Activated CD4-positive, alpha-beta T cell treated with anti-CD3 and anti-CD28 coated beads for 36 hours (primary cell): ENCODE measurements at regions not wholly inside any gene's neighbourhood (a gene's known extent, or its start where the extent isn't known, plus 50 kb on each side); places are given as distances from the start of the nearest gene placed in this dataset.

Experiments
- ATAC-seq: fragments of 200-7000 bp; cut with Tn5 transposase; one replicate; pipeline ENCODE4 v1.10.0; 2021; ENCODE audit warnings: mild to moderate bottlenecking, moderate library complexity
- CTCF ChIA-PET: fragments of 350-600 bp; sonication (Branson Sonifier 250); formaldehyde crosslinking; loops from one replicate; lab custom pipeline; 2021; ENCODE audit warnings: antibody characterized with exemption; lab: Charles Lee
- POLR2A ChIA-PET: fragments of 350-600 bp; sonication (Branson Sonifier 250); formaldehyde crosslinking; loops from one replicate; lab custom pipeline; 2021; ENCODE audit warnings: antibody characterized with exemption, inconsistent platforms; lab: Charles Lee
- DNase-seq: peaks from one replicate; pipeline ENCODE4 v3.0.0-alpha.2; 2020
- H3K27ac Mint-ChIP-seq: one replicate; pipeline ENCODE4 v1.8.0; 2021; ENCODE audit warnings: mixed read lengths
- H3K27me3 Mint-ChIP-seq: one replicate; pipeline ENCODE4 v1.8.0; 2021; ENCODE audit warnings: mixed read lengths
- H3K36me3 Mint-ChIP-seq: one replicate; pipeline ENCODE4 v1.8.0; 2021; ENCODE audit warnings: low read depth, mixed read lengths
- H3K4me1 Mint-ChIP-seq: one replicate; pipeline ENCODE4 v1.8.0; 2021; ENCODE audit warnings: mixed read lengths
- H3K4me3 Mint-ChIP-seq: one replicate; pipeline ENCODE4 v1.8.0; 2021; ENCODE audit warnings: mild to moderate bottlenecking, moderate library complexity, mixed read lengths
- H3K9me3 Mint-ChIP-seq: one replicate; pipeline ENCODE4 v1.8.0; 2021; ENCODE audit warnings: low read depth, mixed read lengths
- intact Hi-C, 2 experiments: fragments of 100-400 bp; cut with DNase I in 1 of 2; cut with micrococcal nuclease in 1 of 2; formaldehyde crosslinking; loops; one replicate each; pipeline versions ENCODE4 v1.14.2 to v1.15.1; 2022 to 2024; cut with DNase I, micrococcal nuclease

DNA sequence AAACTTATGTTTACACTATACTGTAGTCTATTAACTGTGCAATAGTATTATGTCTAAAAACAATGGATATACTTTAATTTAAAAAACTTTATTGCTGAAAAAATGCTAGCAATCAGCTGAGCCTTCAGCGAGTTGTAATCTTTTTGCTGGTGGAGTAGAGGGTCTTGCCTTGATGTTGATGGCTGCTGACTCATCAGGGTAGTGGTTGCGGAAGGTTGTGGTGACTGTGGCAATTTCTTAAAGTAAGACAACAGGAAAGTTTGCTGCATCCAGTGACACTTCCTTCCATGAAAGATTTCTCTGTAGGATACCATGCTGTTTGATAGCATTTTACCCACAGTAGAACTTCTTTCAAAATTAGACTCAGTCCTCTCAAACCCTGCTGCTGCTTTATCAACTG is 234.7 kb upstream of the CSF3R start:
- H3K9me3 Mint-ChIP-seq, result no peaks in the 10 kb centered on the region
- intact Hi-C loops, result no loop called here
- no peak for ATAC-seq
- POLR2A ChIA-PET, result no interaction called here
- H3K4me3 Mint-ChIP-seq, result no peak overlapping the region
- peaks cover 19% of the 10 kb centered on the region for H3K27me3 Mint-ChIP-seq
- no peak overlapping the region for H3K27ac Mint-ChIP-seq
- no peak for DNase-seq
- H3K36me3 Mint-ChIP-seq, result no peaks in the 10 kb centered on the region
- H3K4me1 Mint-ChIP-seq, result no peaks in the 10 kb centered on the region
- CTCF ChIA-PET, result no interaction called here

DNA sequence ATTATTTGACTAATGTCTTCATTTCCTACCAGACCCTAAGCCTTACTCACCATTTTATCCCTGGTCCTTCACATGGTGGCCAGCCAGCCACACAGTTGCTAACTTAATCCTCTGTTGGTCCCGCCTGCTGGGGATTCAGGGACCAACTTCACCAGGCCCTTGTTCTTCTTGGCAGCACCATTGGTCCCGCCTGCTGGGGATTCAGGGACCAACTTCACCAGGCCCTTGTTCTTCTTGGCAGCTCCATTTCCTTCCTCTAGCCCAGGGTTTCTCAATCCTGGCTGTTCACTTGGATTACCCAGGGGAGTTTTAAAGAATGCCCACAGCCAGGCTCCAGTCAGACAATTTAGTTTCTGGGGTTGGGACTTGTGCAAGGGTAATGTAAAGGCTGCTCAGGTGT is 233.1 kb upstream of the CSF3R start:
- intact Hi-C loops, result no loop called here
- Mint-ChIP-seq H3K4me1 (no peaks in the 10 kb centered on the region), H3K9me3 (no peaks in the 10 kb centered on the region), H3K4me3 (no peak overlapping the region), H3K27me3 (peaks cover 23% of the 10 kb centered on the region), H3K27ac (no peak overlapping the region), H3K36me3 (no peaks in the 10 kb centered on the region)
- CTCF ChIA-PET, result no interaction called here
- no peak for DNase-seq
- no peak for ATAC-seq
- POLR2A ChIA-PET, result no interaction called here

DNA sequence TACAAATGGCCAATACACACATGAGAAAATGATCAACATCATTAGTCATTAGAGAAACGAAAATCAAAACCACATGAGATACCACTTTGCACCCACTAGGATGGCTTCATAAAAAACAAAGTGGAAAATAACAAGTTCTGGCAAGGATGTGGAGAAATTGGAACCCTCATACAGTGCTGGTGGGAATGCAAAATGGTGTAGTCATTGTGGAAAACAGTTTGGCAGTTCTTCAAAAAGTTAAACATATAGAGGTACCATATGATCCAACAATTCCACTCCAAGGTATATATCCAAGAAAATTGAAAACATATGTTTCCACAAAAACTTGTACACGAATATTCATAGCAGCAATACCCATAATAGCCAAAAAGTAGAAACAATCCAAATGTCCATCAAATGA is 231.6 kb upstream of the CSF3R start:
- no peak for DNase-seq
- ChIA-PET POLR2A (no interaction called here), CTCF (interaction anchor here (1.2 kb wide), 1 partner anchor 12 kb away, joined by 3 read pairs; no protein-coding TSS in a partner anchor)
- intact Hi-C loops, result no loop called here
- Mint-ChIP-seq H3K4me3 (no peak overlapping the region), H3K36me3 (no peaks in the 10 kb centered on the region), H3K27me3 (peaks cover 26% of the 10 kb centered on the region), H3K9me3 (no peaks in the 10 kb centered on the region), H3K4me1 (no peaks in the 10 kb centered on the region), H3K27ac (no peak overlapping the region)
- ATAC-seq, result no peak

DNA sequence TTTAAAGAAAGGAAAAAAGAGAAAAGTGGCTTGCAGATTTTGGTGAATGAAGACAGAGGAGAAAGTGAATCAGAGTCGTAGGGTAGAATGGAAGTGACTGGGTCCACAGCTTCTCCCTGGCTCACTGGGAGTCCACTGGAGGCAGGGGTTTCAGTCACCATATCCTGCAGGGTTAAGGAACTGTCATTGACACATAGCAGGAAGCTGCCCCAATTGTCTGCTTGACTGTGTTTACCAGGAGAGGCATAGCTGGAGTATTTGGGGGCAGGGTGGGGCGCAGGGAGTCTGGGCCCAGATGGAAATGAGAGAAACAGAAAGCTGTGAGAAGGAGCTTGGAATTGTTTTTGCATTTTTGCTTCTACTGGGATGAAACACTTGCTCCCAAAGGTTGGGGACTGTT is 228.8 kb upstream of the CSF3R start:
- ATAC-seq (no peak), DNase-seq (no peak)
- peaks cover 20% of the 10 kb centered on the region for H3K27me3 Mint-ChIP-seq
- H3K4me1 Mint-ChIP-seq, result no peaks in the 10 kb centered on the region
- ChIA-PET POLR2A (no interaction called here), CTCF (no interaction called here)
- intact Hi-C loops, result no loop called here
- no peak overlapping the region for H3K4me3 Mint-ChIP-seq
- no peak overlapping the region for H3K27ac Mint-ChIP-seq
- no peaks in the 10 kb centered on the region for H3K9me3 Mint-ChIP-seq
- H3K36me3 Mint-ChIP-seq, result no peaks in the 10 kb centered on the region

DNA sequence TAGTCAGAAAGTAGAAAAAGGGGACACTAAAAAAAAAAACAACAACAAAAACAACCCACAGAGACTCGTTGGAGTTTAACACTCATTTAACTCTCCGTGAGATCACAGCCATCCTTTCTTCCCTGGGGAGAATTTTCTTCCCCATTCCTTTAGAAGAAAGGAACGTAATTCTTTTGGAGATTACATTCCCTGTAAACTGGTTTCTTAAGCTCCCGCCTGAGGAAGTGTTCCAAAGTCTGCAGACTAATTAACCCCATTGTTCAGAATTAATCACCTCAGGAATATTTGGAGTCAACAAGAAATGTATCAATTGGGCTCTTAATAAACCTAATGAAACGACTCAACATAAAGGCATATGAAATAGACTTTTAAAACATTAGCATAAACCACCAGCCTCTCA is 228.2 kb upstream of the CSF3R start:
- POLR2A ChIA-PET, result no interaction called here
- no peak overlapping the region for H3K27ac Mint-ChIP-seq
- no peaks in the 10 kb centered on the region for H3K4me1 Mint-ChIP-seq
- CTCF ChIA-PET, result interaction anchor here (0.6 kb wide), 1 partner anchor 645 kb away, joined by 3 read pairs; no protein-coding TSS in a partner anchor
- no peak overlapping the region for H3K4me3 Mint-ChIP-seq
- DNase-seq (no peak), ATAC-seq (no peak)
- no peaks in the 10 kb centered on the region for H3K36me3 Mint-ChIP-seq
- H3K27me3 Mint-ChIP-seq, result peaks cover 21% of the 10 kb centered on the region
- H3K9me3 Mint-ChIP-seq, result no peaks in the 10 kb centered on the region
- intact Hi-C loops, result no loop called here

DNA sequence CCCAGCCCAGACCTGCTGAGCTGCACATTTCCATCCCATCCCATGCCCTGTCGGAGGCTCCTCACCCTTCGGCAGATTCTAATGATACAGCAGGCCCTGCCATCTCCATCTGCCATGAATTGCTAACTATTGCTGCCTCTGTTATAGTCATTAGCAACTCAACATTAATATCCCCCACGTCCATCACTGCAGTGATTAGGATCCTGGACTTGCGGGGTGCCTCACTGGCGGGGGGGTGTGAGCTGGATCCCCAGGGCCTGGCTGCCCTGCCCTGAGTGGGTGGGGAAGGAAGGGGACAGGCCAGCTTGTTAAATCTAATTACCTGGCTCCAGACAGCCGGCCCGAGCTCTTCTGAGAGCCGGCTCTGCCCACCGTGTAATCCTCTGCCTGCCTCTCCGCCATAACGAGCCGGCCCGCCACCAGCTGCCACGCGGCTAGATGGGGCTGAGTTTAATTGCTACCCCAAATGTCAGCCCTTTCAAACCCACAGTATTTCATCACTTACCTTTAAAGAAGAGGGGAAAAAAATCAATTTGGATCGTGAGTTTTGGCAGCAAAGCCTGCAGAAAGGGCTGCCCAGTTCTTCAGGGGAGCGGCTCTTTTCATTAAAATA is 227.3 kb upstream of the CSF3R start:
- Mint-ChIP-seq H3K4me1 (no peaks in the 10 kb centered on the region), H3K4me3 (no peak overlapping the region), H3K27me3 (peaks cover 19% of the 10 kb centered on the region), H3K9me3 (no peaks in the 10 kb centered on the region), H3K27ac (no peak overlapping the region), H3K36me3 (no peaks in the 10 kb centered on the region)
- DNase-seq, result no peak
- CTCF ChIA-PET, result interaction anchor here (0.6 to 0.7 kb wide), 2 partner anchors 132 to 646 kb away, joined by 3 to 4 read pairs; no protein-coding TSS in a partner anchor
- intact Hi-C loops, result loop anchor here in 1 of 2 experiments (10.0 kb wide), 2 partner anchors 315 to 465 kb away; no protein-coding TSS in a partner anchor
- POLR2A ChIA-PET, result no interaction called here
- no peak for ATAC-seq

DNA sequence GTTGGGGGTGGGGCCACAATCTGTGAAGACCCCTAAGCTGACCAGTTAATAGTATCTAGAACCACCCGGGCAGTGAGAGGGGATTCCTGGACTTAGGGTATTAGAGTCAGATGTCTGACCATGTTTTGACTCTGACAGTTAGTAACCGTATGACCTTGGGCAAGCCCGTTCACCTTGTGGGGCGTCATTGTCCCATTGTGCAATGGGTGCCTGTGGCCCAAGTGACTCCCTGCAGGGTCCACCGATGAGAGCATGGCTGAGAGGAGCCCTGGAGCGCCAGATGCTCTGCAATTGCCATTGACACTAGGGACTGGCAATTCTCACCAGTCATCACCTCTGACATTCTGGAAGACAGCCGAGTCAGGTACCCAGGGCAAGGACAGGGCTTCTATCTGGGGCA is 225.9 kb upstream of the CSF3R start:
- intact Hi-C loops, result loop anchor here in 1 of 2 experiments (10.0 kb wide), 2 partner anchors 316 to 466 kb away; no protein-coding TSS in a partner anchor
- no peaks in the 10 kb centered on the region for H3K4me1 Mint-ChIP-seq
- no peaks in the 10 kb centered on the region for H3K9me3 Mint-ChIP-seq
- ATAC-seq, result no peak
- ChIA-PET POLR2A (no interaction called here), CTCF (no interaction called here)
- no peak overlapping the region for H3K4me3 Mint-ChIP-seq
- peaks cover 21% of the 10 kb centered on the region for H3K27me3 Mint-ChIP-seq
- H3K27ac Mint-ChIP-seq, result no peak overlapping the region
- H3K36me3 Mint-ChIP-seq, result no peaks in the 10 kb centered on the region
- no peak for DNase-seq

DNA sequence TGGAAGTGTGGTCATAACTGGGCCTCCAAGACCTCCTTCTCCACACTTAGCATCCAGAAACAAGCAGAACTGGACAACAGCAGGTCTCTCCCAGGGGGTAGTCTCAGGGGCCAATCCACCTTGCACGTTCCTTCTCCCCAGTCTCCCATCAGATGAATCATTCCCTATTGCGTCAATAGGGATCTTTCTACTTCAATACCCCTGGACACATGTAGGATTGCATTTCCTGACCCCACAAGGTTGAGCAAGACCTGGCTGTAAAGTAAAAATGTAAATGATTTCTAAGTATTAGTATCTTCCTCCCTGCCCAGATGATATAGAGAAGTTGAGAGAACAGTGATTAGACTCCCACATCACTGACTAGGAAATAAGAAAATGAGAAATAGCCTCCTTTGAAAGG is 224.5 kb upstream of the CSF3R start:
- CTCF ChIA-PET, result interaction anchor here (0.6 kb wide), 1 partner anchor 19 kb away, joined by 3 read pairs; no protein-coding TSS in a partner anchor
- ATAC-seq (no peak), DNase-seq (no peak)
- Mint-ChIP-seq H3K27me3 (peaks cover 14% of the 10 kb centered on the region), H3K4me1 (no peaks in the 10 kb centered on the region), H3K9me3 (no peaks in the 10 kb centered on the region), H3K4me3 (no peak overlapping the region), H3K36me3 (no peaks in the 10 kb centered on the region), H3K27ac (no peak overlapping the region)
- POLR2A ChIA-PET, result no interaction called here
- intact Hi-C loops, result loop anchor here in 1 of 2 experiments (10.0 kb wide), 2 partner anchors 318 to 468 kb away; no protein-coding TSS in a partner anchor

DNA sequence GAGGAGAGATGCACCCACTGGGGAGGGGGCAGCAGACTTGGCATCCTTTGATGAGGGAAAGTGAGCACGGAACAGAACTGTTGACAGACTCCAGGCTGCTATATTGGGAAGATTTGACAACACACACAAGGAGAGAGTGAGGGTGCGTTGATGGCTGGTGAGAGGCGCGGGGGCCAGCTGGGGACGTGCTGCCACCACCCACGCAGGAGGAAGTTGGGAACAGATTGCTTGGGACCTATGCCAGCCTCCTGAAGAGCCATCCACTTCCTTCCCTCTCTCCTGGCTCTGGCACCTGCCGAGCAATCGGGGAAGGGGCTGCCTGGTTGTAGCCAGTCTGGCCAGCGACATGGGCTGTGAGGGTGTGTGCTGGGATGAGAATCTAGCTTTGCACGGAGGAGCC is 223.7 kb upstream of the CSF3R start:
- ATAC-seq (no peak), DNase-seq (no peak)
- Mint-ChIP-seq H3K27me3 (peaks cover 14% of the 10 kb centered on the region), H3K4me1 (no peaks in the 10 kb centered on the region), H3K27ac (no peak overlapping the region), H3K36me3 (no peaks in the 10 kb centered on the region), H3K9me3 (no peaks in the 10 kb centered on the region), H3K4me3 (no peak overlapping the region)
- intact Hi-C loops, result loop anchor here in 1 of 2 experiments (10.0 kb wide), 2 partner anchors 318 to 468 kb away; no protein-coding TSS in a partner anchor
- CTCF ChIA-PET, result interaction anchor here (0.6 to 1.6 kb wide), 2 partner anchors 108 to 190 kb away, joined by 3 read pairs; no protein-coding TSS in a partner anchor
- POLR2A ChIA-PET, result no interaction called here

DNA sequence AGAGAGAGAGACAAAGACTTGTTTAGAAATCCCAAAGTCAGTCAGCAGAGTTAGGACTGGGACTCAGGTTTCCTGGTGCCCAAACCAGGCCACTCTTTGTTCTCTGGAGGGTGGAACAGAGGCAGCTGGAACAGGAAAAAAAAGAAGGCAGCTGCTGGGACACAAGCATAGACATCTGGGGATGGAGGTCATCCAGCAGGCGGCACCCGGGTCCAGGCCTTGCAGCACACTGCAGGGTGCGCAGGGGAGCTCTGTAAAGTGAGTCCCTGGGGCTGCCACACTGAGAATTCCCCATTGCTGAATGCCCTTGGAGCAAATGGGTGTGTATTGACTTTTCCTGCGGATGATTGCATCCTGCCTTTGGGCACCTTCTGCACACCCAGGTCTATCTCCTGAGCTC is 222.9 kb upstream of the CSF3R start:
- ChIA-PET CTCF (interaction anchor here (1.6 kb wide), 1 partner anchor 189 kb away, joined by 3 read pairs; no protein-coding TSS in a partner anchor), POLR2A (no interaction called here)
- no peaks in the 10 kb centered on the region for H3K36me3 Mint-ChIP-seq
- peaks cover 9% of the 10 kb centered on the region for H3K27me3 Mint-ChIP-seq
- no peak for DNase-seq
- H3K27ac Mint-ChIP-seq, result no peak overlapping the region
- no peaks in the 10 kb centered on the region for H3K4me1 Mint-ChIP-seq
- no peak overlapping the region for H3K4me3 Mint-ChIP-seq
- intact Hi-C loops, result loop anchor here in 1 of 2 experiments (10.0 kb wide), 2 partner anchors 319 to 469 kb away; no protein-coding TSS in a partner anchor
- ATAC-seq, result no peak
- H3K9me3 Mint-ChIP-seq, result no peaks in the 10 kb centered on the region

DNA sequence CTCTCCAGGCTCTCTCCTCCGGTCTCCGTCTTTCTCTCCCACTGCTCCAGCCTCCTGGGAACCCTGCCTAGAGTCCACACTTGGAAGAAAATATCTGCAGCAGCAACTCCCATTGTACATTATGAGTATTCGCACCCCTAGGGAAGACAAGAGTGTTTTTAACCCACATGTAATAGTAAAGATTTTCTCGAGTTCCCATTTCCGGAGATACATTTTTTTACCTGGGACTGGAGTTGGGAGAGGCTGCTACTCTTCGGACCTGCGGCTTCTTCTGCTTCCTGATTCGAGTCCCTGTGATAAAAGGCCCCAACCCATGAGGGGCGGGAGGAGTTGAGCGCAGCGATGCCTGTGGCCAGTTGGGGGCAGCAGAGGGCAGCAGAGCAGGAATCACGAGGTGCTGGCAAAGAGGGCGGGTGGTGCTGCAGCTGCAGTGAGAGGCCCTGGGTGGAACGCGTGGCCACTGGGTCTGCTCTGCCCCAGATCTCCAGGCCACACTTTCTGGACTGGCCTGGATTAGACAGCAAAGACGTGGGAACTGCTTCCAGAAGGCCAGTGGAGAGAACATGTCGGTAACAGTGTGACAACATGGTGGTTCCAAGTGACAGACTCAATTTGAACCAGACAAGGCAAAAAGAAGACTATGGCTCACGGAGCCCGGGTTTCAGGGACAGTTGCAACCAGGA is 221.0 kb upstream of the CSF3R start:
- H3K36me3 Mint-ChIP-seq, result no peaks in the 10 kb centered on the region
- H3K9me3 Mint-ChIP-seq, result no peaks in the 10 kb centered on the region

More for the DNA sequence above, 221.0 kb upstream of the CSF3R start:
- H3K27ac Mint-ChIP-seq, result no peak overlapping the region
- intact Hi-C loops, result loop anchor here (1.0 to 10.0 kb wide), 6 partner anchors 321 to 731 kb away; no protein-coding TSS in a partner anchor
- no peaks in the 10 kb centered on the region for H3K4me1 Mint-ChIP-seq
- ChIA-PET CTCF (interaction anchor here (0.6 to 0.7 kb wide), 4 partner anchors 9 to 667 kb away, joined by 3 to 5 read pairs (median 3); no protein-coding TSS in a partner anchor), POLR2A (no interaction called here)
- DNase-seq (peak; percentile 86), ATAC-seq (peak; percentile 88)
- H3K27me3 Mint-ChIP-seq, result peaks cover 10% of the 10 kb centered on the region
- no peak overlapping the region for H3K4me3 Mint-ChIP-seq
